ENCODE measurements at regions not wholly inside any gene's neighbourhood (a gene's known extent, or its start where the extent isn't known, plus 50 kb on each side); places are given as distances from the start of the nearest gene placed in this dataset.

GRCh38 chr4:138672393-138672976 lies 343.1 kb upstream of the NOCT start:
- Histone ChIP-seq H3K4me3 (ENCODE audit: low read depth, low read length) (no peak overlapping the region), H3K27me3 (ENCODE audit: control insufficient read depth, insufficient read depth, low read length) (peaks cover 1% of the 10 kb centered on the region), H3K36me3 (ENCODE audit: control insufficient read depth, insufficient read depth, low read length) (no peaks in the 10 kb centered on the region)
- DNase-seq (ENCODE audit: low read depth) (no peak), FAIRE-seq (no peak)
- TF ChIP-seq CTCF (IDR thresholded peaks at IDR 0.05; ENCODE audit: insufficient read depth, low read length, severe bottlenecking): no peak

GRCh38 chr4:138671606-138672084 lies 343.9 kb upstream of the NOCT start:
- no peaks in the 10 kb centered on the region for H3K36me3 ChIP-seq (ENCODE audit: control insufficient read depth, insufficient read depth, low read length)

GRCh38 chr4:138671106-138671505 lies 344.5 kb upstream of the NOCT start:
- no peak for TF ChIP-seq CTCF (IDR thresholded peaks at IDR 0.05; ENCODE audit: insufficient read depth, low read length, severe bottlenecking)
- FAIRE-seq (no peak), DNase-seq (ENCODE audit: low read depth) (no peak)
- H3K27me3 ChIP-seq (ENCODE audit: control insufficient read depth, insufficient read depth, low read length): peaks cover 1% of the 10 kb centered on the region
- no peak overlapping the region for H3K4me3 ChIP-seq (ENCODE audit: low read depth, low read length)
- no peaks in the 10 kb centered on the region for H3K36me3 ChIP-seq (ENCODE audit: control insufficient read depth, insufficient read depth, low read length)

More at GRCh38 chr4:138671606-138672084, 343.9 kb upstream of the NOCT start:
- Histone ChIP-seq H3K27me3 (ENCODE audit: control insufficient read depth, insufficient read depth, low read length) (peaks cover 1% of the 10 kb centered on the region), H3K4me3 (ENCODE audit: low read depth, low read length) (no peak overlapping the region)
- no peak for TF ChIP-seq CTCF (IDR thresholded peaks at IDR 0.05; ENCODE audit: insufficient read depth, low read length, severe bottlenecking)
- DNase-seq (ENCODE audit: low read depth) (no peak), FAIRE-seq (no peak)

- Histone ChIP-seq H3K27me3 (ENCODE audit: control insufficient read depth, insufficient read depth, low read length) (peaks cover 1% of the 10 kb centered on the region), H3K36me3 (ENCODE audit: control insufficient read depth, insufficient read depth, low read length) (no peaks in the 10 kb centered on the region), H3K4me3 (ENCODE audit: low read depth, low read length) (no peak overlapping the region)
- no peak for TF ChIP-seq CTCF (IDR thresholded peaks at IDR 0.05; ENCODE audit: insufficient read depth, low read length, severe bottlenecking)
- FAIRE-seq (peak; percentile 58), DNase-seq (ENCODE audit: low read depth) (no peak)
Observed at GRCh38 chr4:138670681-138671080, 344.9 kb upstream of the NOCT start.

- Histone ChIP-seq H3K36me3 (ENCODE audit: control insufficient read depth, insufficient read depth, low read length) (no peaks in the 10 kb centered on the region), H3K27me3 (ENCODE audit: control insufficient read depth, insufficient read depth, low read length) (peaks cover 1% of the 10 kb centered on the region), H3K4me3 (ENCODE audit: low read depth, low read length) (no peak overlapping the region)
- FAIRE-seq (no peak), DNase-seq (ENCODE audit: low read depth) (peak; percentile 75)
- TF ChIP-seq CTCF (IDR thresholded peaks at IDR 0.05; ENCODE audit: insufficient read depth, low read length, severe bottlenecking): no peak
Observed at GRCh38 chr4:138669479-138670315, 345.9 kb upstream of the NOCT start.
